NCI-H226 (cell line): ENCODE measurements at regions not wholly inside any gene's neighbourhood (a gene's known extent, or its start where the extent isn't known, plus 50 kb on each side); places are given as distances from the start of the nearest gene placed in this dataset.

ENCODE experiments used
- DNase-seq: peaks from one replicate; pipeline ENCODE4 v3.0.0-alpha.2; 2015

DNA sequence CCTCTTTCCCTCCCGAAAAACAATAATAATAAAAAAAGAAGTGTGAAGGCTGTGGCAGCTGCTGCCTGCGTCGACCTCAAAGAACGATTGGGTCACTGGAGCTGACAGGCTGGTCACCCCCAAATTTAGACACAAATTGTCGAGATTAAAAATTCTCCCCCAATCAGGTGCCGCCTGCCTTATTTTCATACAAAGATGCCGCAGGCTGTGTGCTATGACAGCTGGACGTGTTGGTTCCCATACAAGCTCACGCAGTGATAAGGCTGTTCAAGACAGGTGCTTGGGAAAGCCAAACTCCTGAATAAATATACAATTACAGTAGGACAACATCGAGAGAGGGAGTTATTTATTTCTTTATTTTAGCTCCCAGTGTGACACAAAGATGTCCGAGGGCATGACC lies 1041.8 kb downstream of the VRK1 start:
- no peak for DNase-seq

- DNase-seq: no peak
These were observed 1043.0 kb downstream of the VRK1 start for GRCh38 chr14:97840159-97840558.

DNA sequence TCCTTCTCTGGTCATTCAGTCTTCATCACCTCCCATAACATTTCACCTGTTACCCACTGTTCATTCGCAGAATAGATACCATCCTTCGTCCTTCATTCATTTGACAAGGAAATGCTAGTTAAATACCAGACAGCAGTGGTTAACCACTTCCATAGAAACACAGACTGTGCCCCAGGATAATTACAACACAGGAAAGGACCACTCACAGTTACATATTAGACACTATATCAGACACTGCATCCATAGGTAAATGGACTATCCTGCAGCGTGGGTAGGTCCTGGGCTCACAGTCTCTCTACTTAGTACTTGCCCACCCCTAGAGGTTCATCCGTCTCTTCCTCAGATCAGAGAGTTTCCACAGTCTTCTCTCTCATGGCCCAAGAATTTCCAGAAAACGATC lies 1044.6 kb downstream of the VRK1 start:
- DNase-seq: no peak

GRCh38 chr14:97843066-97843465 lies 1045.9 kb downstream of the VRK1 start:
- no peak for DNase-seq

- no peak for DNase-seq
These were observed 1046.9 kb downstream of the VRK1 start for GRCh38 chr14:97844042-97844441.

GRCh38 chr14:97846156-97846555 lies 1049.0 kb downstream of the VRK1 start:
- DNase-seq: no peak

DNA sequence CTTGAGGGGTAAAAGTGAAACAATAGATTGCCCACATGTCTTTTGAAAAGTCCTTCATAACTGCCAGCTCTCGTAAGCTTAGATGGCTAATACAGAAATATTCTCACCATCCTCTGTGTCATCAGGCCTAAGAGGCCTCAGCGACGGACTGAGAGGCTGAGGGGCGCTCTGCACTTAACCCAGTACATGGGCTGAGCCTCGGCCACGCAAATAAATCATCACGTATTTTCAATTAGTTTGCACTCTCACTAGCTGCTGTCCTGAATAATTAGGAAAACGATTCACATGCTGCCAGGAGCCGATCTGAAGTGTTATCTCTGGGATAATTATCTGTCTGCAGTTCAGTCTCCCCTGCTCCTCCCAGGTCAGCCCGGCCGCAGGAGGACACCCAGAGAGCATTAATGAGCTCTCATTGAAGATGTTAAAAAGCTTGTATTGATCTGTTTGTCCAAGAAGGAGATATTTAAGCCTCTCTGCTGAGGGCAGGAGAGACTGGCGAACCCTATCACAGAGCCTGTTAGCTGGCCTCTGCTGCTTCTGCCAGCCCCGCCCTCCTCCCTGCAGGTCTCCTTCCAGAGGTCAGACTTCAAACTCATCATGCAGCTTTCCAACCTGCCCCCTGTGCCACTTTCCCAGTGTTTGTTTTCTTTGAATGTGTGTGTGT lies 1051.3 kb downstream of the VRK1 start:
- no peak for DNase-seq

GRCh38 chr14:97850466-97850865 lies 1053.3 kb downstream of the VRK1 start:
- DNase-seq: no peak

- DNase-seq: no peak
These were observed 1053.7 kb downstream of the VRK1 start for GRCh38 chr14:97850886-97851285.

GRCh38 chr14:97851428-97851995 lies 1054.3 kb downstream of the VRK1 start:
- no peak for DNase-seq

- no peak for DNase-seq
These were observed 1057.7 kb downstream of the VRK1 start for GRCh38 chr14:97854918-97855317.

DNA sequence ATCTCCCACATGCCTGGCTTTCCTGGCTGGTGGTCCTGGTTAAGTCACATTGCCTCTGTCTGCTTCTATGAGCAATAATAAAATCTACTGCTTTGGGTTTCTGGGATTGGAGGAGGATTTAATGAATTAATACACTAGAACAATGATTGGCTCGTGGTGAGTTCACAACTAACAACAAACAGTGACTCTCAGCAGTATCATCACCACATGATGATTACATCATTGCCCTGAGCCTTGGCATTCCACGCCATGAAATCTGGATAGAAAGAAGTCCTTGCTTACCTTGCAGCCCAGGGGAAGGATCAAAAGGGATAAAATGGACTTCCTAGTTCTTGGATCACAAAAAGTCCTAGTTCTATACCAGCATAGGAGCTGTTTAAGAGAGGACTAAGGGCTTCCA lies 1069.0 kb downstream of the VRK1 start:
- DNase-seq: no peak

- no peak for DNase-seq
These were observed 1069.5 kb downstream of the VRK1 start for GRCh38 chr14:97866664-97867063.

DNA sequence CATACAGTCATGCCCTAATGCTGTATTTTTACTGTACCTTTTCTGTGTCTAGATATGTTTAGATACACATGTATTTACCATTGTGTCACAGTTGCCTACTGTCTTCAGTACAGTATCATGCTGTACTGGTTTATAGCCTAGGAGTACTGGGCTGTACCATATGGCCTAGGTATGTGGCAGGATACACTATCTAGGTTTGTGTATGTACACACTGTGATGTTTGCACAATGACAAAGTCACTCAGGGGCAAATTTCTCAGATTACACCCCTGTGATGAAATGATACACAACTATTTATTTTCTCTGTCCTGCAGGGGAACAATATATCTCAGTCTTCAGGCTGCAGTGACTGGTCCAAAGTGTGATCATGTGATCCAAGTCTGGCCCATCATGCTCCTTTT lies 1076.1 kb downstream of the VRK1 start:
- no peak for DNase-seq

DNA sequence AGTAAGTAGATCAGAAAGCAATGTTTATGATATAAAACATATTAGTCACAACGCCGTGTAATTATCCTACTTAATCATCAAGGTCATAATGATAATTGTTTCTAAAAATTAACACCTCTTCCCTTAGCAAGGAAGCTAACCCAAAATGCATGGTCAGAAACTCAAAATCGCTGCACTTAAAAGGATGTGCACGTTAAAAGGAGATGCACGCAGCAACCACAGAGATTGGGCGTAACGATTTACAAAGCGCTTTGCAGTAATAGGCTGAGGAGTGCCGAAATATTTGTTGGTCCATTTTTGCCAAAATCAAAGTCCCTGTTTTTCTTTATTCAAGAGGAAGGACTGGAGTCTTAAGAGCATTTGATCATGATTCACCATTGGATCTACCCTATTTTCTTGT lies 1077.2 kb downstream of the VRK1 start:
- DNase-seq: no peak

DNA sequence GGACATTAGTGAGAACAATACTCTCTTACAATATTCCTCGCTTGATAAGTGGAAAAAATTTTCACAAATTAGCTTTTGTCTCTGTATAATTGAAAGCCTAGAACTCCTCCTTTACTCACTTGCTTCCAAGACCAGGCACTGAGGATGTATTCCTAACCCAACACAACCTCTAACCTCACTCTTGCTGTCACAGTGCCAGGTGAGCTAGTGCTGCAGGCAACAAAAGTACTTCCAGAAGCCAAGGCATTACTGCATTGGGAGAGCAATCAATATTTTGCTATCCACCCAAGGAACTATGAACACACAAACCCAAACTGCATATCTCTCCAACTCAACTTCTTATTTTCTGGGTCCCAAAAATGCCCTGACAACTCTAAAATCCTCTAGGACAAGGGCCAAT lies 1081.0 kb downstream of the VRK1 start:
- DNase-seq: no peak

DNA sequence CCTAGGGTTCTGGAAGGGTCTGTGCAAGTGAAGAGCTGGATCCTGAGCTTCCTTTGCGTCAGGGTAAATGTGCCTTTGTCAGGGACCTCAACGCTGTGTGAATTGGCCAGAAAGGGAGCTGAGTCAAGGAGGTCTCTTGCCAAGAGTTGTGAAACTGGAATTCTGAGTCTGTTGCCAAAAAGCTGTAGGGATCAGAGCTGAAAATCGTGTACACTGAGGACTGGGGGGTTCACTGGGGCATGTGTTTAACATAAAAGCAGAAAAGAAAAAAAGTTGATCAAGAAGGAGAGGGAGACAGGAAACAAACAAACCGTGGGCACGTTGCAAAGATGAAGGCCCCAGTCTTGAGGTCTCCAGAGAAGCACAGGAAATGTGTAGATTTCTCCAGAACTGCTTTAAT lies 1081.5 kb downstream of the VRK1 start:
- DNase-seq: no peak

DNA sequence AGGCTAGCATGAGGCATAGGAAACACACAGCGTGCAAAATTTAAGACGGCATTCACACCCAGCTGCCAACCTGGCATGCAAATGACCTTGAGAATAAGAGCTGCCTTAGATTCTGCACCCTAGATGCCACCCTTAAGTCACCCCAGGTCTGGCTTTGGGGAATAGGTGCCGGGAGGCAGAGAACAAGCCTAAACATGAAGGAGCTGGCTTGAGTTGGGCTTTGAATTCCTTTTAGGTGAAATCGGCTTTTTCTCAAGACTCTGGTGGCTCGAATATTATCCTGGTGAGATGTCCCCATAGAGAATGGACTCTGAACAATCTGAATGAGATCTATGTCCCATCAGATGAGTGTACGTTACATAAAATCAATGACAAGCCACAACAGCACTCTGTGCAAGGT lies 1090.5 kb downstream of the VRK1 start:
- no peak for DNase-seq

GRCh38 chr14:97888331-97888730 lies 1091.1 kb downstream of the VRK1 start:
- DNase-seq: no peak

DNA sequence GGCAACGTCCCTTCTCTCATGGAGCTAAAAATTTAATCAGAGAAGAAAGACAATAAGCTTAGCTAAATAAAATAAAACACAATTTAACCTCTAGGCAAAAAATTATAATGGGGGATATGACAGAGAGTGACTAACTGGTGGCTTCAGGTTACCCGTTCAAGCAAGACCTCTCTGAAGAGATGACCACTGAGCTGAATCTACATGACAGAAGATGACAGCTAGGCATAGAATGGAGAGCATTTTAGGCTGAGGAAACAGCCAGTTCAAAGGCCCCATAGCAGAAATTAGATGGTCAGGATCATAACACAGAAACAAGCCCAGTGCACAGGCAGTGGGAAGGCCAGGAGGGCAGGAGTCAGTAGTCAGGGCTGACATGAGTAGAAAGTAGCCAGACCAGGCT lies 1094.3 kb downstream of the VRK1 start:
- no peak for DNase-seq

- no peak for DNase-seq
These were observed 1097.4 kb downstream of the VRK1 start for GRCh38 chr14:97894552-97894951.

DNA sequence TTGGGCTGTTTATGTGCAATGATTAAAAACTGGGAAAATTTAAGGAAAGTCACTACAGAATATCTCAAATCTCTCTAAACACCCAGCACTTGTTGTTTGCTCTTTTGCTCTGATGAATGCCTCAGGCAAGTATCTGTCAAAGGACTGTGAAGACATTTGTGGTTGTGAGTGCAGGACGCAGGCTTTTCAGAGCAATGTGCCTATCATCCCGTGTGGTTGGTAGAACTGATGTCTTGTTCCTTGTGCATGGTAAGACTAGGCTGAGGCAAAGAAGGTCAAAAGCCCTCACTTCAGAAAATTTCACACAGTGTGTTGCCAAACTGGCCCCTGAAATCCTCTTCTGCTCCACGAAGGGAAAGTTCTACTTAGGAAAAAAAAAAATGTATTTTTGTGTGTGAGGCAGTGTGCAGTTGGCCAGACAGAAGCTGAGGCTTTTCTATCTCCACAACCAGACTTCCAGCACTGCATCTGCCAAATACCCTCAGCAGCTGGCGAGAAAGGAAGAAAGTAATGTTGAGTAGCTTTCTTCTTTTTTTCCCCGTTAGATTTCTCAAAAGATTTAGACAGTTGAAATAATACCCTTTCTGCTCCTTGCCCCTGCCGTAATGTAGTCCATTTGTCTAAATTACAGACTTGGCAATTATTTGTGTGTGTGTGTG lies 1103.1 kb downstream of the VRK1 start:
- DNase-seq: no peak

GRCh38 chr14:97902630-97903029 lies 1105.4 kb downstream of the VRK1 start:
- no peak for DNase-seq

GRCh38 chr14:97903821-97904220 lies 1106.6 kb downstream of the VRK1 start:
- DNase-seq: no peak

GRCh38 chr14:97912217-97912616 lies 1115.0 kb downstream of the VRK1 start:
- DNase-seq: no peak
